Thyroid gland (tissue), 4 donors: ENCODE measurements at regions not wholly inside any gene's neighbourhood (a gene's known extent, or its start where the extent isn't known, plus 50 kb on each side); places are given as distances from the start of the nearest gene placed in this dataset.

ENCODE experiments used
- POLR2A ChIP-seq, 2 donors: fragments of 450-650 bp; IDR thresholded peaks; one replicate each; pipeline ENCODE4 v1.6.1; 2017; ENCODE audit warnings: antibody characterized with exemption in 2 of 2, mild to moderate bottlenecking in 2 of 2, moderate library complexity in 1 of 2
- TF ChIP-seq, protein P1 (sequence below), 6 experiments: fragments of 200-600 bp in 3 of 6; fragments of 450-650 bp in 3 of 6; sonication (generic) in 3 of 6; IDR thresholded peaks; one replicate each; pipeline ENCODE4 v1.5.1; 2016 to 2019; ENCODE audit warnings: antibody characterized with exemption in 6 of 6, mild to moderate bottlenecking in 2 of 6, inconsistent platforms in 1 of 6, moderate library complexity in 1 of 6

DNA sequence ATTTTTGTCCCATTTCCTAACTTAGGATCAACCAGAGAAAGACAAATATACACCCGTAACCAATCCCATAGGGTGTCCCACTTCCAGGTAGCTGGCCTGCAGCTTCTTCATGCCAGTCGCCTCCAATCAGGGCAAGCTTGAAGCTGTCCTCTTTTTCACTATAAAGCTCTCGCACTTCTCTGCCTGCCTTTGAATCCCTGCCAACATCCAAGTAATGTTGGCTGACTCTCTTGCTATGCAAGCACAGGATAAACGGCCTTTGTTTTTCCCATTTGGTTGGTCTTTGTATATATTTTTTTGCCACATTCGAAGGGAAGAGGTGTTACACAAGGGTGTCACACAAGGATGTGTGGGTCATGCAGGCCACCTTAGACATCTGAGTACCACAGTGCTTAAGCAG lies 388.8 kb downstream of the CBLN2 start:
- TF ChIP-seq POLR2A (IDR thresholded peaks at IDR 0.05): no peak
- TF ChIP-seq, protein P1, sequence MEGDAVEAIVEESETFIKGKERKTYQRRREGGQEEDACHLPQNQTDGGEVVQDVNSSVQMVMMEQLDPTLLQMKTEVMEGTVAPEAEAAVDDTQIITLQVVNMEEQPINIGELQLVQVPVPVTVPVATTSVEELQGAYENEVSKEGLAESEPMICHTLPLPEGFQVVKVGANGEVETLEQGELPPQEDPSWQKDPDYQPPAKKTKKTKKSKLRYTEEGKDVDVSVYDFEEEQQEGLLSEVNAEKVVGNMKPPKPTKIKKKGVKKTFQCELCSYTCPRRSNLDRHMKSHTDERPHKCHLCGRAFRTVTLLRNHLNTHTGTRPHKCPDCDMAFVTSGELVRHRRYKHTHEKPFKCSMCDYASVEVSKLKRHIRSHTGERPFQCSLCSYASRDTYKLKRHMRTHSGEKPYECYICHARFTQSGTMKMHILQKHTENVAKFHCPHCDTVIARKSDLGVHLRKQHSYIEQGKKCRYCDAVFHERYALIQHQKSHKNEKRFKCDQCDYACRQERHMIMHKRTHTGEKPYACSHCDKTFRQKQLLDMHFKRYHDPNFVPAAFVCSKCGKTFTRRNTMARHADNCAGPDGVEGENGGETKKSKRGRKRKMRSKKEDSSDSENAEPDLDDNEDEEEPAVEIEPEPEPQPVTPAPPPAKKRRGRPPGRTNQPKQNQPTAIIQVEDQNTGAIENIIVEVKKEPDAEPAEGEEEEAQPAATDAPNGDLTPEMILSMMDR (IDR thresholded peaks at IDR 0.05): no peak
